SK-N-MC (cell line): ENCODE measurements at regions not wholly inside any gene's neighbourhood (a gene's known extent, or its start where the extent isn't known, plus 50 kb on each side); places are given as distances from the start of the nearest gene placed in this dataset.

Experiments used
- EZH2 ChIP-seq: fragments of 200-600 bp; sonication (generic); IDR thresholded peaks from one replicate; pipeline ENCODE4 v1.6.1; 2017; ENCODE audit warnings: antibody characterized with exemption
- FOXP2 ChIP-seq: optimal IDR thresholded peaks from 2 replicates; pipeline ENCODE3; 2011; ENCODE audit warnings: mild to moderate bottlenecking, moderate library complexity; ENCODE audit not compliant: insufficient read depth; ENCODE audit errors: extremely low read length, control extremely low read depth
- POLR2AphosphoS5 ChIP-seq: IDR thresholded peaks from 2 replicates; pipeline ENCODE4 v1.6.1; 2012; ENCODE audit warnings: mild to moderate bottlenecking, low read depth, low read length, borderline replicate concordance

DNA sequence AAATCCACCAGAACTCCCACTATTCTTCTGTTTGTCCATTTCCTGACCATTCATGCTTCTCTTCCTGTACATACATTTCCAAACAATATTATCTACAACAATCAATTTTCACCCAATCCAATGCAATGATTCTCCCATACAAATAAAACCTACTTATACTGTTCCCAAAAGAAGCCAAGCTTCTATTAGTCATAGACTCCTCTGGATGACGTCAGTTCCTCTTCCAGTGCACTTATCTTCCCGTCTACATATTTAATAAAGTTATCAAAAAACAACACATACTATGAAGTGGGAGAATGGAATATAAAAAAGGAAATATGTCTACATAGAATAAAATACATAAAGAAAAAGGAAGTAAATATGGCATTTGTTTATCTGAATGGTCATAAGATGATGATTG lies 165.4 kb downstream of the FOXG1 start:
- TF ChIP-seq POLR2AphosphoS5: no peak
- TF ChIP-seq EZH2: no peak
- no peak for TF ChIP-seq FOXP2
